ENCODE measurements at regions not wholly inside any gene's neighbourhood (a gene's known extent, or its start where the extent isn't known, plus 50 kb on each side); places are given as distances from the start of the nearest gene placed in this dataset.

DNA sequence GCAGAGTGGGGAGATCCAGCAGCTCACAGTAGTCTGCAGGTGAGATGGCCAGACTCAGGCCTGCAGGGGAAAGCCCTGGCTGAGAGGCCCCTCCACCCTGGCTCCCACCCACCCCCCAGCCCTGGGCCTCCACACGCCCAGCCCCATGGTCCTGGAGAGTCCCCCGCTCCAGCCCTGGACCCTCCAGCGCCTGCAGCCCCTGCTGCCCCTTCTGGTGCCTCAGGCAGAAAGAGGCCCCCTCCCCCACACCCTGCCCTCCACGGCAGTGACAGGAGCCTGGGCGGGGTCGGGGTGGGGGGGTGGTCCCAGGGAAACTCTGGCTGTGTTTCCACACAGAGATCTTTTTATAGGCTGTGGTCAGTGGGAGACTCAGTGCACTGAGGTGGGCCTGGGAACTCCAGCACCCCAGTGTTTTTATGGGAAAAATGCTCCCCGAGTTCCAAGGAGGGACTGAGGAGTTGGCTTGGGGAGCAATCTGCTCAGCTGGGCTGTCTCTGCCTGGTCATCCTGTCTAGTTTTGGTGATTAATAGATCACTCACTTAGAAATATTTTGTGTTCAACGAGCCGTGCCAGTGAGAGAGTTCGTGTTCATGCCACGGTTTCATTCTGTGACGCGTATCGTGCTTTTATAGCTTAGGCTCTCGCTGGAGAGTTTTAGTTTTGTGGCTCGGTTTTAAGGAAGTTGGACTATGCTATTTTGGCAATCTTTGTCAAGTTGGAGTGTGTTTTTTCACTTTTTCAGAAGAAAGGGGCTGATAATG lies 53.1 kb upstream of the HGFAC start:
- CTCF ChIA-PET, result no interaction called here

DNA sequence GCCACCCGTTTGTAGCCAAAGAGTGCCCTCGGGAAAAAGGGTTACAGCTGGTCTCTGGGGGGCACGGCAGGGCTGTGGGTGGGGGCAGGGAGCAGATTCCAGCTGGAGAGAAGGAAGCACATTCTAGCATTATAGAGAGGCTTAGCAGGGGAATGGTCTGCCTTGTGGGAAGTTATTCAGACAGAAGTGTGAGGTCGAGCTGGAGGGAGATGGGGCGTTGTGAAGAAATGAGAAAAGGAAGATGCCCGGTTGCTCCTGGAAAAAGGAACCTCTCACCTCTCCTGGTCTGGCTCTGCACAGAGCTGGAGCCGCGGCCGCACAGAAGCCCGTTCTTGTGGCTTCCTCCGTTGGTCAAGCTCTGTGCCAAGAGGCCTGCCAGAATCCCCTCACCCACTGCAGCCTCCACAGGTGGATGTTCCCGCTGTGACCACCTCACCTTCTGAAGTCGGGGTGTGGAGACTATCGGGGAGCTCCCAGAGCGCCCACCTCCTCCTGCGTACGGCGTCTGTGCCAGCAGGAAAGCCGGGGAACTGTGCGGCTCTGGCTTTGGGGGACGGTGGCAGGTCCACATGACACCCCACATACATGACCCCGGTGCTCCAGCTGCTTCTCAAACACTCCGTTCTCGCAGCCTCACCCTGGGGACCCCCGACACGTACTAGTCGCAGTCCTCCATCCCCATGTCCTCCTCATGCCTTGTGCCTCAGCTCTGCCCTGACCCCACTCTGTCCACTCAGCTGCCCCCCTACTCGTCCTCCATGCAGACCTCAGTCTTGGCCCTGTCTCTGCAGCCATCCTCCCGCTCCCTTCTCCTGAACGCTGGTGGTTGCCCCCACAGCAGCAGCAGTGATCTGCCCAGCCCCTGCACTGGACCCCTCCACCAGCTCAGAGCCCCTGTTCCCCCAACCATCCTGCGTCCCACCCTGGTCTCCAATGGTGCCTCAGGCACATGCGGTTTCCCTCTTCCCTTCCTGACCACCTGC lies 52.2 kb upstream of the HGFAC start:
- Histone ChIP-seq H3K27ac (ENCODE audit: low read length) (peak overlapping the region; percentile 91), H3K4me3 (ENCODE audit: low read length) (peak overlapping the region; percentile 63)
- CTCF ChIA-PET, result no interaction called here

More for the DNA sequence above, 53.1 kb upstream of the HGFAC start:
- peak overlapping the region; percentile 79 for H3K9ac ChIP-seq (ENCODE audit: low read length)
- H3K27me3 ChIP-seq (ENCODE audit: low read length), result no peaks in the 10 kb centered on the region
- no peaks in the 10 kb centered on the region for H3K9me3 ChIP-seq (ENCODE audit: low read length)
- no peaks in the 10 kb centered on the region for H3K9me2 ChIP-seq (replicated peaks; ENCODE audit: low read length)
- peak overlapping the region; percentile 63 for H3K4me3 ChIP-seq (ENCODE audit: low read length)
- peak; percentile 75 for ATAC-seq
- H4K20me1 ChIP-seq (ENCODE audit: low read length), result no peaks in the 10 kb centered on the region
- no peak for TF ChIP-seq EZH2phosphoT487 (IDR thresholded peaks at IDR 0.05; ENCODE audit: borderline replicate concordance, low read length)
- TF ChIP-seq, protein P1, sequence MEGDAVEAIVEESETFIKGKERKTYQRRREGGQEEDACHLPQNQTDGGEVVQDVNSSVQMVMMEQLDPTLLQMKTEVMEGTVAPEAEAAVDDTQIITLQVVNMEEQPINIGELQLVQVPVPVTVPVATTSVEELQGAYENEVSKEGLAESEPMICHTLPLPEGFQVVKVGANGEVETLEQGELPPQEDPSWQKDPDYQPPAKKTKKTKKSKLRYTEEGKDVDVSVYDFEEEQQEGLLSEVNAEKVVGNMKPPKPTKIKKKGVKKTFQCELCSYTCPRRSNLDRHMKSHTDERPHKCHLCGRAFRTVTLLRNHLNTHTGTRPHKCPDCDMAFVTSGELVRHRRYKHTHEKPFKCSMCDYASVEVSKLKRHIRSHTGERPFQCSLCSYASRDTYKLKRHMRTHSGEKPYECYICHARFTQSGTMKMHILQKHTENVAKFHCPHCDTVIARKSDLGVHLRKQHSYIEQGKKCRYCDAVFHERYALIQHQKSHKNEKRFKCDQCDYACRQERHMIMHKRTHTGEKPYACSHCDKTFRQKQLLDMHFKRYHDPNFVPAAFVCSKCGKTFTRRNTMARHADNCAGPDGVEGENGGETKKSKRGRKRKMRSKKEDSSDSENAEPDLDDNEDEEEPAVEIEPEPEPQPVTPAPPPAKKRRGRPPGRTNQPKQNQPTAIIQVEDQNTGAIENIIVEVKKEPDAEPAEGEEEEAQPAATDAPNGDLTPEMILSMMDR (conservative IDR thresholded peaks at IDR 0.05; ENCODE audit: low read depth, low read length), result no peak
- TF ChIP-seq EZH2 (IDR thresholded peaks at IDR 0.05; ENCODE audit: low read length, unreplicated experiment), result no peak
- POLR2A ChIA-PET (ENCODE audit: unreplicated experiment), result no interaction called here
- DNase-seq, result peak; percentile 81
- no peaks in the 10 kb centered on the region for H3K36me3 ChIP-seq (ENCODE audit: low read depth, low read length)
- intact Hi-C loops (cut with micrococcal nuclease), result loop anchor here (2.0 kb wide), 1 partner anchor 42 kb away; no protein-coding TSS in a partner anchor
- H3F3A ChIP-seq (ENCODE audit: low read length, unreplicated experiment), result no peaks in the 10 kb centered on the region
- peaks cover 25% of the 10 kb centered on the region for H3K4me1 ChIP-seq (ENCODE audit: insufficient read depth, low read length)
- H3K79me2 ChIP-seq (ENCODE audit: low read length), result no peaks in the 10 kb centered on the region
- H3K4me2 ChIP-seq (ENCODE audit: low read length), result peak overlapping the region; percentile 79
- BruUV-seq (replicated peaks), result no TSS peak
- H2AFZ ChIP-seq (ENCODE audit: low read length), result peak overlapping the region; percentile 44
- peak overlapping the region; percentile 91 for H3K27ac ChIP-seq (ENCODE audit: low read length)

More for the DNA sequence above, 52.2 kb upstream of the HGFAC start:
- peak overlapping the region; percentile 79 for H3K4me2 ChIP-seq (ENCODE audit: low read length)
- H3K79me2 ChIP-seq (ENCODE audit: low read length), result no peaks in the 10 kb centered on the region
- no peak for TF ChIP-seq EZH2phosphoT487 (IDR thresholded peaks at IDR 0.05; ENCODE audit: borderline replicate concordance, low read length)
- TF ChIP-seq EZH2 (IDR thresholded peaks at IDR 0.05; ENCODE audit: low read length, unreplicated experiment), result no peak
- TF ChIP-seq, protein P1 (conservative IDR thresholded peaks at IDR 0.05; ENCODE audit: low read depth, low read length), result no peak
- H3K4me1 ChIP-seq (ENCODE audit: insufficient read depth, low read length), result peaks cover 25% of the 10 kb centered on the region
- H3K9me3 ChIP-seq (ENCODE audit: low read length), result no peaks in the 10 kb centered on the region
- ATAC-seq, result no peak
- peak overlapping the region; percentile 44 for H2AFZ ChIP-seq (ENCODE audit: low read length)
- POLR2A ChIA-PET (ENCODE audit: unreplicated experiment), result no interaction called here
- intact Hi-C loops (cut with micrococcal nuclease), result loop anchor here (2.0 kb wide), 1 partner anchor 43 kb away; no protein-coding TSS in a partner anchor
- H3K9ac ChIP-seq (ENCODE audit: low read length), result peak overlapping the region; percentile 79
- DNase-seq, result no peak
- H3K9me2 ChIP-seq (replicated peaks; ENCODE audit: low read length), result no peaks in the 10 kb centered on the region
- no TSS peak for BruUV-seq (replicated peaks)
- H3F3A ChIP-seq (ENCODE audit: low read length, unreplicated experiment), result no peaks in the 10 kb centered on the region
- no peaks in the 10 kb centered on the region for H3K36me3 ChIP-seq (ENCODE audit: low read depth, low read length)
- H4K20me1 ChIP-seq (ENCODE audit: low read length), result no peaks in the 10 kb centered on the region
- no peaks in the 10 kb centered on the region for H3K27me3 ChIP-seq (ENCODE audit: low read length)
